Activated CD8-positive, alpha-beta memory T cell treated with anti-CD3 and anti-CD28 coated beads, Interleukin-2, amount 50 U/mL, for 1 hour (primary cell): ENCODE measurements at regions not wholly inside any gene's neighbourhood (a gene's known extent, or its start where the extent isn't known, plus 50 kb on each side); places are given as distances from the start of the nearest gene placed in this dataset.

Experiments
- DNase-seq: peaks from one replicate; pipeline ENCODE4 v3.0.0-alpha.2; 2020; ENCODE audit errors: extremely low read depth

- no peak for DNase-seq
Observed at GRCh38 chr6:138692058-138692977, 81.3 kb upstream of the CCDC28A start.

GRCh38 chr6:138692978-138693909 lies 80.3 kb upstream of the CCDC28A start:
- no peak for DNase-seq

- DNase-seq, result no peak
Observed at GRCh38 chr6:138695193-138695592, 78.4 kb upstream of the CCDC28A start.

- DNase-seq, result no peak
Observed at GRCh38 chr6:138714493-138714892, 59.1 kb upstream of the CCDC28A start.

GRCh38 chr6:138716013-138716412 lies 57.6 kb upstream of the CCDC28A start:
- no peak for DNase-seq

GRCh38 chr6:138716971-138717665 lies 56.5 kb upstream of the CCDC28A start:
- no peak for DNase-seq

- no peak for DNase-seq
Observed at GRCh38 chr6:138719011-138719635, 54.4 kb upstream of the CCDC28A start.

- DNase-seq, result no peak
Observed at GRCh38 chr6:138719744-138720143, 53.8 kb upstream of the CCDC28A start.

- no peak for DNase-seq
Observed at GRCh38 chr6:138722425-138723371, 50.9 kb upstream of the CCDC28A start.
